ENCODE measurements at regions not wholly inside any gene's neighbourhood (a gene's known extent, or its start where the extent isn't known, plus 50 kb on each side); places are given as distances from the start of the nearest gene placed in this dataset.
A peak's percentile ranks its signal among the peaks of the same experiment; 100 is the strongest.
"Not testable (repeated sequence)": the region's sequence is repeated elsewhere in the genome, so short reads cannot be mapped to it uniquely, and the experiment has no call there.

DNA sequence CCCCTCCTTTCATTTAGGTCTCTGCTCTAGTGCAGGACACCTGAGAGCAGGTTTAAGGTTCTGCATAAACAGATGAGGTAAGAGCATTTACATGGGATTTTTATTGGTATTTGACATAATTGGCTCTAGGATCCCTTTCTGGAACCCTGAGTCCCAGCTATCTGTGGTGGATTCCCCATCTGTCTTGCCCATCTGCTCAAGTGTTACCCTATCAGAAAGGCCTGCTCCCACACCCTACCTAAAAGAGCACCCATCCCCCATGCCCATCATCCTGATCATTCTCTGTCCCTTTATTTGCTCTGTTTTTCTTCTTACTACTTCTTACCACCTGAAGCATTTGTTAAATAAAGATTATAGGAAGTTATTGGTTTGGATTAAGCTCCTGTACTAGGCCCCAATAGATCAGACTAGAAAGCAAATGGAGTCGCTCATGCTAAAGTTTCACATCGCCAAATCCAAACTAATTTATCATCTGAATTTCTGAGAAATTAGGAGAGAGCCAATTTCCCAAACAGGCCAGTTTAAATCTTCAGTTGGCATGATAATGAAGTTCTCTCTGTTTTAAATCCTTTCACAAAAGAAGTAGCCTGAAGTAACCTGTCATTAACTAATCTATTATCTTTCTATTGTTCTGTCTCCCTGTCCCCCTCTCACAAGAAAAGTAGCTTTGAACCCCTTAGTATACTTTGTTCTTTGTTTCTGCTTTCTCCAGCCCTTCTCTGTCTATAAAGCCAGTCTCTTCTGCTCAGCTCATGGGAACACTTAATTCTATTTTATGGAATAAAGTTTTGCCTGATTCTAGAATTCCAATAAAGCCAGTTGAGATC lies 178.6 kb downstream of the ZNF674 start:
- DNase-seq (ENCODE audit: low read depth, low spot score), result no peak

DNA sequence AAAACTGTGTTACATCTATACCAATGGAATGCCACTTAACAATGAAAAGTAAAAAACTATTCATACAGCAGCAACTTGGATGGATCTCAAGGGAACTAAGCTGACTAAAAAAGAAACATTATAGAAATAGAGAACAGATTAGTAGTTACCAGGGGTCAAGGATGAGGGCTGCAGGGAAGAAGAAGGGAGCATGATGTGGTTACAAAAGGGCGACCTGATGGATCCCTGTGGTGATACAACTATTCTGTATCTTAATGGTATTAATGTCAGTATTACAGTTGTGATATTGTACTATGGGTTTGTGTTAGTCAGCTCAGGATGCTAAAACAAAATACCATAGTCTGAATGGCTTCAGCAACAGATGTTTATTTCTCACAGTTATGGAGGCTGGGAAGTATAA lies 190.7 kb downstream of the ZNF674 start:
- DNase-seq (ENCODE audit: low read depth, low spot score), result no peak

DNA sequence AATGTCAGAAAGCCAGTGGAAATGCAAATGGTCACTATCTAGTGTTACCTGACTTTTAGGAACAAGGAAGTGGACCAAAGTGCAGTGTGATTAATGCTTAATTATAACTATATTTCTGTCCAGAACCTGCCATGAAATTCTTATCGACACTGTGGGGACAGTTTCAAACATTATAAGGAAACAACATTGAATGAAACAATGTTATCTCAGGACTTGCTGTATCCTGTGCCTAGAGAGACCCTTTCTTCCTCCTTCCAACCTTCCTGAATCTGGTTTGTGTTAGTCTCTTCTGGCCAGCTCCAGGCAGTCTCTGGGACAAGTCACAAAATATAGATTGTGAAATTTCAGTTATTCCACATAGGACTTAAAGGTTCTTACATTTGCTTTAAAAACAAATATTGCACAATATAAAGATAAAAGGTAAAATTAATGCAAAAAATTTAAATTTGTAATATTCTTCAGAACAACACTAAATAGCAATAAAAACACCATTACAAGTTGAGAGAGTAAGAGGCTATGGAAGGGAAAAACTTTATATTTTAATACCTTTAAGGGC lies 203.4 kb downstream of the ZNF674 start:
- DNase-seq (ENCODE audit: low read depth, low spot score), result no peak

DNA sequence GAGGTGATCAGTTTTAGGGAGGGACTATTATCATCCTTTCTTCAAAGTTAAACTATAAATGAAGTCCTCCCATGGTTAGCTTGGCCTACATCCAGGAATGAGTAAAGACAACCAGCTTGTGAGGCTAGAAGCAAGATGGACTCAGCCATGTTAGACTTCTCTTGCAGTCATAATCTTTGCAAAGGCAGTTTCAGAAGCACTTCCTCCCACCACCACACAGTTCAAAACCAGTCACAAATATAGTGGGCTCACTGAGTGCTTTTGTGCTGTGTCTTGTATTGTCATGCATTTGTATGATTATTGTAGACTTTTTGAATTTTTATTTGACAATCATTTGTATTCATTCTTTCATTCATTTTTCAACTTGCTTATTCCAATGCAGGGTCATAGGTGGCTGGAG lies 204.5 kb downstream of the ZNF674 start:
- DNase-seq (ENCODE audit: low read depth, low spot score), result no peak

DNA sequence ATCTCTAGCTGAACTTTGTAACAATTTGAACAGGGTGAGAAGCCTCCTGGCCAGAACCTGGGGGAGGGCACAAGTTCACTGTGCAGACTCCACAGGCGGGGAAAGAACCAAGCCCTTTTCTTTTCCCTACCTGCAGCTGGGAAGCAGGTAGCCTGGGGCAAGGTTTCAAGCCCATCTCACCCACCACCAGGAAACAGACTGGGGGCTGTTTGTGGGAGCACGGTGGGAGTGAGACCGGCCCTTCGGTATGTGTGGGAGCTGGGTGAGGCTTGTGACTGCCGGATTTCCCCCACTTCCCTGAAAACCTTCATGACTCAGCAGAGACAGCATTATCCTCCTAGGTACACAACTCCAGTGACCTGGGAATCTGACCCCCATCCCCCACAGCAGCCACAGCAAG lies 211.7 kb downstream of the ZNF674 start:
- DNase-seq (ENCODE audit: low read depth, low spot score), result no peak

DNA sequence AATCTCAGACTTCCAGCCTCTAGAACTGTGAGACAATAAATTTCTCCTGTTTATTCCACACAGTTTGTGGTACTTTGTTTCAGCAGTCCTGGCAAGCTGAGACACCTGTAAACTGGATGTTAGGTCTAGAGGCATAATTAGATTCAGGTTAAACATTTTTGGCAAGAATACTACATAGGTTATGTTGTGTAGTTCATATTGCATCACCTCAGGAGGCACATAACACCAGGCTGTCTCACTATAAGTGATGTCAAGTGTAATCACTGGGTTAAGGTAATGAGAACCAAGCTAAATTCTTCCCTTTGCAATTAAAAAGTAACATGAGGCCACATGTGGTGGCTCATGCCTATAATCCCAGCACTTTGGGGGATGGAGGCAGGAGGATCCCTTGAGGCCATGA lies 214.2 kb downstream of the ZNF674 start:
- DNase-seq (ENCODE audit: low read depth, low spot score), result no peak

DNA sequence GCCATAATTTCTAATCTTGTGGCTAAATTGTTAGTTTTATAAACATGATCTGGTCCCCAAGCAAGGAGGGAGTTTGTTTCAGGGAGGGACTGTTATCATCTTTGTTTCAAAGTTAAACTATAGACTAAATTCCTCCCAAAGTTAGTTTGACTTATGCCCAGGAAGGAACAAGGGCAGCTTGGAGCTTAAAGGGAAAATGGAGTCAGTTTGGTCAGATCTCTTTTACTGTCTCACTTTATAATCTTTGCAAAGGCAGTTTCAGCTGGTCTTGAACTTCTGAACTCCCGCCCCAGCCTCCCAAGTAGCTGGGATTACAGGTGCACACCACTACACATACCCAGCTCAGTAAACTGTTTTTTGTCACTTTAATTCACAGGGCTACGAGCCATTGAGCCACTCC lies 214.7 kb downstream of the ZNF674 start:
- DNase-seq (ENCODE audit: low read depth, low spot score), result no peak

DNA sequence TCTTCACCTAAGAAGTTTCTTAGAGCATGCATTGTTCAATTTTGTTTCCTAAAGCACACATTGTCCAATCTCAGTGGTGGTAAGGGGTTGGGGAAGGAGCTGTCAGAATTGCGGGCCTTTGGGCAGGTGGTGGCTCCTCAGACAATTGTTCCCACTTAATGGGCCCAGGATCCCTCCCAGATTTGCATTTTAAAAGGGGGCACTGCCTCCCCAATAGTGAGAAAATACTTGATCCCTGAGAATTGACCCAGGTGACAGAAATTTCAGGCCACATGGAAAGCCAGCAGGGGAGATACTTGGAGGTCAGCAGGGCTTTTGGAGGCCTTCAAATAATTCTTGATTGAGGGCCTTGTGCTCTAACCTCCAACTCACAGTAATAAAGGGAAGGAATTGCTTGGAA lies 217.1 kb downstream of the ZNF674 start:
- no peak for DNase-seq (ENCODE audit: low read depth, low spot score)

DNA sequence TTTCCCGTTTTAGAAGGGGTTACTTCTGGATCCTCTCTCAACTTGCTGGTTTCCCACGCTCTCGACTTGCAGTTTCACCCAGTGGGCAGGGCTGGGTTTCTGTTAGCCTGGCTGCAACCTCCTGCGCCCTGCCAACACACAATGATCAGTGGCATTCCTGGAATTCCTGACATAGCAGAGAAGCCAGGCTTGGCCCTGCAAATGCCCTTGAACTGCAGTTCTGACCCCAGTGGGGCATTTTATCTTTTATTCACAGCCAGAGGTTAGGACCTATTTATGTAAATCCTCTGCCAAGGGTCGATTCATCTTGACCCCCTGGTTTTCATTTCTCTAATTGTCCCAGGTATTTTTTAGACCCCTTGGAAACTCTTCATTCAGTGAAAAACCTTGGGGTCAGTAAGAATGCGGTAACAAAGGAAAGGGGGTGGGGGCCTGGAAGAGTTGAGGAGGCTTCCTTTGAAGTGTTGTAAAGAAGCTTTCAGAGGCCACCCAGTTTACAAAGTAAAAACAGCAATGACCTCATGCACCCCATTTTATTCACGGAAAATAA lies 217.6 kb downstream of the ZNF674 start:
- DNase-seq (ENCODE audit: low read depth, low spot score), result no peak

DNA sequence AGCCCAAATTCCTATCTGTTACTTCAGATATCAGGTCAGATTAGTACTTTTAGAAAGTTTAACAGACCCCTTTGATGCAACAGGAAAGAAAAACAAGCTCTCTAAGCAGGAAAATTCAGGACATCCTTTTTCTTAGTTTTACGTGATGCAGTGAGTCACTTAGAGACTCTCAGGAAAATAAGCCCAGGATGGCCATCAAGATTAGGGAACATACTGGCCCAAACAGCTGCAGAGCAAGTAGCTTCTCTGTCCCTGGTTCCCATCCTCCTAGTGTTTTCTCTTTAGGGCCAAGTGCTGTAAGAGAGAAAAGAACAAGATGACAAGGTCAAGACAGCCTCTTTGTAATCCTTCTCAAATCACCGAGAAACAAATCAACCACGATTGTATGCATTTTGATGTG lies 219.1 kb downstream of the ZNF674 start:
- DNase-seq (ENCODE audit: low read depth, low spot score), result no peak

DNA sequence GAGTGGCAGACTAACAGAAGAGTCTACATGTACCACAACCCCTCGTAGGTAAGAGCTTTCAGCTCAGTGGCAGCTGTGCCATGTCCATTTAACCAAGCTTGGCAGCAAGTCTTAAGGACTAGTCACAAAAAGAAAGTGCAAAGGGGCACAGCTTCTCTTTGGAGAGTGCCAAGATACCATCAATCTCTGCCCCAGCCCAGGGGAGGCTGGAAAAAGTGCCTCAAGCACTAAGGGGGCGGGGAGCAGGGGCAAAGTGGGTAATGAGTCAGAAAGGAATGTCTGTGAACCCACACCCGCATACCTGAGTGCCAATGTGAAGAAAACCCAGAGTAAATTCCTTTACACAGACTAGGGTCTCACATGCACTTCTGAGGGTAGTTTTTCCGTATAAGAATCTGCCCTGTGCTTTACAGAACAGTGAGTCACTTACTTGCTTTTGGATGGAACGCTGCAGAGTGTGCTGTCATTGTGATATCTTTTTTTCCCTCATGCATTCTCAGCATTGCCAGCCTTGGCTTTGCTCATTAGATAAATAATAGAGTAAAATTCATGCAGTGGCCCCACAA lies 219.8 kb downstream of the ZNF674 start:
- DNase-seq (ENCODE audit: low read depth, low spot score), result peak; percentile 14

DNA sequence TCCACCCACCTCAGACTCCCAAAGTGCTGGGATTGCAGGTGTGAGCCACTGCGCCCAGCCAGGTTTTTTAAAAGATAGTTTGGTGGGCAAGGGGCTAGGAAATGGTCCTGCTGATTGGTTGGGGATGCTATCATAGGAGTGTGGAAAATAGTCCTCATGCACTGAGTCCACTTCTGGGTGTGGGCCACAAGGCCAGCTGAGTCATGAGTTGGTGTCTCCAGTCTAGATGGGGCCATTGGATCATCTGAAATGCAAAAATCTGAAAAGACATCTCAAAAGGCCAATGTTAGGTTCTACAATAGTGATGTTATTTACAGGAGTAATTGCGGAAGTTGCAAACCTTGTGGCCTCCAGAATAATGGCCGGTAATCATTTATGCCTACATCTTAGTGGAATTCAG lies 221.1 kb downstream of the ZNF674 start:
- DNase-seq (ENCODE audit: low read depth, low spot score), result no peak

DNA sequence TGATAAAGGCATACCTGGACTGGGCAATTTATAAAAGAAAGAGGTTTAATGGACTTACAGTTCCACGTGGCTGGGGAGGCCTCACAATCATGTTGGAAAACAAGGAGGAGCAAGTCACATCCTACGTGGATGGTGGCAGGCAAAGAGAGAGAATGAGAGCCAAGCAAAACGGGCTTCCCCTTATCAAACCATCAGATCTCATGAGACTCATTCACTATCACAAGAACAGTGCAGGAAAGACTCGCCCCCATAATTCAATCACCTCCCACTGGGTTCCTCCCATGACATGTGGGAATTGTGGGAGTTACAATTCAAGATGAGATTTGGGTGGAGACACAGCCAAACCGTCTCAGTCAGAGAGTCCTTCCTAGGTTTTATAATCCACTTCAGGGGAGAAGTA lies 222.3 kb downstream of the ZNF674 start:
- DNase-seq (ENCODE audit: low read depth, low spot score), result not testable (repeated sequence)

DNA sequence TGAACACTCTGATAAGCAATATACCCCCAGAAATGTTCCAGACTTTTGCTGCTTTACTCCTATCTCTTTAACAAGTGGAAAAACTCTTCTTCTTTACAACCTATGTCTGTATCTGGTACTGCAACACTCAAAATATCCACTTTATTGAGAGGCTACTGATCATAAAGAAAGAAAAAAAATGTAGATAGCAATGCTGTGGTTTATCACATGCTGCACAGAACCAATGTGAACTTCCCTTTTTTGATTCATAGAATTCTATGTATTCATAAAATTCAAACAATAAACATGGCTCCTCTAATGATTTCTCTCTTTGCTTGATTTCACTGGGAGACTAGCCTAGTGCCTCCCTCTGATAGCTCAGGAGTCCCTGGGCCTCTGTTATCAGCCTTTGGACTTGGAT lies 223.5 kb downstream of the ZNF674 start:
- no peak for DNase-seq (ENCODE audit: low read depth, low spot score)

DNA sequence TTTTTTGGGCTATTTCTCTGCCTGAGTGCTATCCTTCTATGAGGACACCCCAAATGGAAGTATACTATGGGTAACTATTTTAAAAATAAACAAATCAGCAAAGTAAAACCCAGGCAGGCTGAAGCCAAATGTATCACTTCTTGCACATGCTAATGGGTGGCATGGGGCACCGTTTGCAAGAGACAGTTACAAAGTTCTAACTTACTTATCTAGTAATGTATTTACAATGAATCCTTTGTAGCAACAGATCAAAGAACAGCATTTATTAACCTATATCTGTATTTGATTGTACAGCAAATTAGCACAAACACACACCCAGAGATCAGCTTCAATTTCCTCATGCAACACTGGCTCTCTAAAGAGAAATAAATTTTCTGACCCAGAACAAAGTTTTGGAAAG lies 225.5 kb downstream of the ZNF674 start:
- no peak for DNase-seq (ENCODE audit: low read depth, low spot score)

DNA sequence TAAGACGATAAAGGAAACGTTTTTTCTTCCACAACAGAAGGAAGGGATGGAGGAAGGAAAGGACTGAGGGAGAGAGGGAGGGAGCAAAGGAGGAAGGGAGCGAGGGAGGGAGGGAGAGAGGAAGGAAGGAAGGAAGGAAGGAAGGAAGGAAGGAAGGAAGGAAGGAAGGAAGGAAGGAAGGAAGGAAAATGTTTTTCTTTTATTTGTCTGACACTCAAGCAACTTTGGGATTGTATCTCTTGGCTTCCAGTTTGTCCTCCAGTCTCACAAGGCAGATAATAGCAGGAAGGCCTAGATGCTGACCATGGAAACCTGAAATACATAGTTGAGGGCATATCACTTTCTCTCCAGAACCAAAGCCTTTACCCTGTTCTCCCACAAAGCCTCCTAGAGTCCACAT lies 226.7 kb downstream of the ZNF674 start:
- DNase-seq (ENCODE audit: low read depth, low spot score), result no peak

DNA sequence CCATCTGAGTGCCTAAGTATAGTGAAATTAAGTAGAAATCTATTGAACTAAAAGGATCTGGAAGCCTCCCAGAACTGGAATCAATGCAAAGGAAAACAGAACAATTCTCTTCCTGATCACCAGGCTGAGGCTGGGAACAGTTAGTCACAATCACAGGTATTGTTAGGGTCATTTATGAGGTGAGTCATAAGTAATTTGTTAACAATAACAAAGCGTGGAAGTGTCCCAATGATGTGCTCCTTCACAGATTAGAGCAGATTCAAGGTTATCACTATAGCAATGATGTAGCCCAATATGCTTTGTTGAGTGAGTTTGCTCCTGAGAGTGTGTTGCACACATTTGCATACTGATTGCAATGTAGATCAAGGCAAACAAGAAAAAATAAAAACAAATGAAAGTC lies 228.1 kb downstream of the ZNF674 start:
- no peak for DNase-seq (ENCODE audit: low read depth, low spot score)

DNA sequence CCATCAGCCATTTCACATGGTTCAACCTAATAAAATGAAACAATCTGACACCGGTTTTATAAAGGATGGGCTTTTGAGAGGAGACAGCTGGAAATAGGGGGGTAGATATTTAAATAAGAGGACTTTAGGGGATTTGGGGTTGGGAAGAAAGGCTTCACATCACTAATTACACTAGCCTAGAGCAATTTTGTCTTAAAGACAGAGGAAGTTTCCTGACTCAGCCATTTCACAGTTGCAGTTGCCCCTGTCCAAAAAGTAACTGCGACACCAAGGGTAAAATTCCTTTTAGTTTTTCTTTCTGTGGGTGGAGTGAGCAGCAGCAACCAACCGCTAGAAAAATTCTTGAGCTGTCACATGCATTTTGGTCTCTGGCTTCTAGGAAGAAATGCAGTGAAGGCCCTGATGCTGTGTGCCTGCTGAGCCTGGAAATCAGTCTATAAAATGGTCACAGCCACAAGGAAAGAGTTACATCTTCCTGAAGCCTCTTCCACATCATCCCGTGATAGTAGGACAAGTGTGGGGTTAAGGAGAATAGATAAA lies 233.6 kb downstream of the ZNF674 start:
- DNase-seq (ENCODE audit: low read depth, low spot score), result no peak

DNA sequence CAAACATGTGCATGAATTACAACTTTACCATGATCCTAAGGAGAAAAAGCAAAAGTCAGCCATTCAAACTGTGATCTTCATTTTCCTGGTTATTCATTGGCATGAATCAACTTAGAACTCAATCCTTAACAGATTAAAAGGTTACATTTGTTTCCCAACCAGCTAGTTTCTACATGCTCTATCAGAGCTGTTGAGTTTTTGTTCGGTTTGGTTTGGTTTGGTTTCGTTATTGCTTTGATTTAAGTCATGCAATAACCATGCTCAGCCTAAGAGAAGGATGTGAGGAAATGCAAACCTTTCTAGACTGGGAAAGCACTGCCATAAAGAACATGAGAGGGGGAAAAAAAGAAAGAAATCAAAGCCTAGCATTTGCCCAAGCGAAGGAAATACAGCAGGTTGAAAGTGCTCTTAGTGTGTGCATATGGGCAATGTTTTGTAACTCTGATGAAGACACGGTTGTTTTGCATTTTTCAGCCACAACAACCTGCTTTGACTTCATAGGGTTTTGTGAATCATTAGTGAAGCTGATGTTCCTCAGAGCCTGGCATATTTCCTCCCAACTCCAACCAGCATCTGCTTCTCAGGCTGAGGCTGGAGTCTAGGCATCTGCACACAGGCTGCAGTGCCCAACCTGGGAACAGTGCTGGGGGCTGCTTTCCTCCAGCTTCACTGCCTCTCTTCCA lies 234.3 kb downstream of the ZNF674 start:
- no peak for DNase-seq (ENCODE audit: low read depth, low spot score)

DNA sequence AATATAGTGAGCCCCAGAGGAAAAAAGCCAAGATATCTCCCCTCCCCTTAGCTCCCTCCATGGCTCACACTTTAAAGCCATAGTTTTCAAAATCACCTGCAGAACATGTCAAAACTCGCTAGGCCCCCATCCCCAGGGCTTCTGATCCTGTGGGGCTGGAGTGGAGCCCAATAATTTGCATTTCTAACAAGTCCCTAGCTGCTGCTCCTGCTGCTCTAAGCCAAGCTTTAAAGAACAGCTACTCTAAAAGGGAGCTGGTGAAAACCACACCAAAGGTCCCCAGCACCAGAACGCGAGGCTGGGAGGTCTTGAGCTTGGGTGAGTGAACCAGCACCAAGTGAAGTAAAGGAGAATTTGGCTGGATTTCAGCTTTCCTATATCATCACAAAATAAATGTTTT lies 237.1 kb downstream of the ZNF674 start:
- DNase-seq (ENCODE audit: low read depth, low spot score), result no peak

DNA sequence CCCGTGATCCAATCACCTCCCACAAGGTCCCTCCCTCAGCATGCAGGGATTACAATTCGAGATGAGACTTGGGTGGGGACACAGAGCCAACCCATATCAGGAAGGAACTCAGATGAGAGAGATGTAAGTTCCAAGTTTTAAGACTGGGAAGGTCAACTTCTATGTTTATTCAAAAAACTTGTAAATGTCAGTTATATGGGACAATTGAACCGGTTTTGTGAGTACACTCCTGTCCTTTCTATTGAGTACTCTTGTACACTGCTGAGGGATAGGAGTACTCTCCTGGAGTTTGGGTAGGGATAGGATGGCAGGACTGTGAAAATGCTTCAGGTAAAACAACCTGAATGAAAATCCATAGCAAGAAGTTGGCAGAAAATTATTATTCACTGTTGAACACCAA lies 239.1 kb downstream of the ZNF674 start:
- DNase-seq (ENCODE audit: low read depth, low spot score), result no peak

DNA sequence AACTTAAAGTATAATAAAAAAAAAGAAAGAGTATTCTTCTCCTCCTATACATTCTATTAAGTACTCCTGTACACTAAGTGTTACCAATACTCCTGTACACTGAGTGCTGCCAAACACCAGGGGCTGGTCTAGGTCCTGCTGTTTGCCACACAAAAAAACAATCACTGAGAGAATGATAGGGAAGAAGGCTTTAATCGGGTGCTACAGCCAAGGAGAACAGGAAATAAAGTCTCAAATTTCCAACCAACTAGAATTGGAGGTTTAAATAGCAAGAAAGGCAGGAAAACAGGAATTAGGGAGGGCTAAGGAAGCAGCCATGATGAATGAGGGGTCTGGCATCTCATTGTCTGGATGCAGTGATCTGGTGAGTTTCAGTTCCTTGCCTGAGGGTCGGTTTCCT lies 239.8 kb downstream of the ZNF674 start:
- no peak for DNase-seq (ENCODE audit: low read depth, low spot score)
